SK-N-MC (cell line): ENCODE measurements at regions not wholly inside any gene's neighbourhood (a gene's known extent, or its start where the extent isn't known, plus 50 kb on each side); places are given as distances from the start of the nearest gene placed in this dataset.

Experiments
- EZH2 ChIP-seq: fragments of 200-600 bp; sonication (generic); IDR thresholded peaks from one replicate; pipeline ENCODE4 v1.6.1; 2017; ENCODE audit warnings: antibody characterized with exemption
- POLR2AphosphoS5 ChIP-seq: IDR thresholded peaks from 2 replicates; pipeline ENCODE4 v1.6.1; 2012; ENCODE audit warnings: mild to moderate bottlenecking, low read depth, low read length, borderline replicate concordance

DNA sequence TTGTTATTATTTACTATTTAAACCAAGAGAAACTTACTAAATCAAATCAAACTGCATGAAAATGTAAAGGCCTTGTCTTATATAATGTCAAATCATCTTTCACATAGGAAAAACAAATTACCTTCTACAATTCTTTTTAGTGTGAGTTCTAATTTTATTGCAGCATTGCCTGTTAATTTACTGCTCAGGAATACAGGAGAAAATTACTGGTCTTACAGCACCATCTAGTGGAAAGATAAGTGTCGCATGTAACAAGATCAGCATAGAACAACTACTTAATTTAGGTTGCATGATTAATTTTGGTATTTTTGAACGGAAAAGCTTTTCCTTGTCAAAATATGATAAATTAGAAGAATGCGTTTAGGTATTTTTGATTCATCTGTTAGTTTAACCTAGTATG is 502.7 kb downstream of the UQCRFS1 start:
- no peak for TF ChIP-seq POLR2AphosphoS5
- no peak for TF ChIP-seq EZH2
